Fibroblast of pulmonary artery (primary cell): ENCODE measurements at regions not wholly inside any gene's neighbourhood (a gene's known extent, or its start where the extent isn't known, plus 50 kb on each side); places are given as distances from the start of the nearest gene placed in this dataset.

ENCODE experiments used
- DNase-seq: peaks from one replicate; pipeline ENCODE4 v3.0.0-alpha.2; 2010; ENCODE audit warnings: low read depth
- H3K4me3 ChIP-seq: replicated peaks from 2 replicates; pipeline ENCODE4 v1.5.1; 2011; ENCODE audit warnings: low read depth, mild to moderate bottlenecking, control low read depth, low read length, moderate library complexity
- CTCF ChIP-seq: IDR thresholded peaks from 2 replicates; pipeline ENCODE4 v1.5.1; 2011; ENCODE audit warnings: mild to moderate bottlenecking, control low read depth, low read length, inconsistent platforms; ENCODE audit errors: missing control alignments

- TF ChIP-seq CTCF, result no peak
- no peak overlapping the region for H3K4me3 ChIP-seq
Measured at GRCh38 chr7:54810401-54810800, 51.4 kb upstream of the SEC61G start.

GRCh38 chr7:54811041-54811845 lies 52.2 kb upstream of the SEC61G start:
- H3K4me3 ChIP-seq, result no peak overlapping the region
- TF ChIP-seq CTCF, result no peak
- peak; percentile 66 for DNase-seq

More at GRCh38 chr7:54810401-54810800, 51.4 kb upstream of the SEC61G start:
- DNase-seq, result peak; percentile 22

- TF ChIP-seq CTCF, result no peak
- peak; percentile 62 for DNase-seq
- H3K4me3 ChIP-seq, result no peak overlapping the region
Measured at GRCh38 chr7:54811846-54812254, 52.8 kb upstream of the SEC61G start.

GRCh38 chr7:54812756-54813322 lies 53.8 kb upstream of the SEC61G start:
- H3K4me3 ChIP-seq, result no peak overlapping the region
- no peak for DNase-seq
- no peak for TF ChIP-seq CTCF

- DNase-seq, result no peak
- TF ChIP-seq CTCF, result no peak
- H3K4me3 ChIP-seq, result no peak overlapping the region
Measured at GRCh38 chr7:54813398-54813797, 54.4 kb upstream of the SEC61G start.

GRCh38 chr7:54814401-54814800 lies 55.4 kb upstream of the SEC61G start:
- DNase-seq, result no peak
- TF ChIP-seq CTCF, result no peak

GRCh38 chr7:54817152-54817551 lies 58.1 kb upstream of the SEC61G start:
- TF ChIP-seq CTCF, result no peak
- no peak for DNase-seq
- H3K4me3 ChIP-seq, result no peak overlapping the region

More at GRCh38 chr7:54814401-54814800, 55.4 kb upstream of the SEC61G start:
- H3K4me3 ChIP-seq, result no peak overlapping the region
